ENCODE measurements at regions not wholly inside any gene's neighbourhood (a gene's known extent, or its start where the extent isn't known, plus 50 kb on each side); places are given as distances from the start of the nearest gene placed in this dataset.
"Not testable (repeated sequence)": the region's sequence is repeated elsewhere in the genome, so short reads cannot be mapped to it uniquely, and the experiment has no call there.

DNA sequence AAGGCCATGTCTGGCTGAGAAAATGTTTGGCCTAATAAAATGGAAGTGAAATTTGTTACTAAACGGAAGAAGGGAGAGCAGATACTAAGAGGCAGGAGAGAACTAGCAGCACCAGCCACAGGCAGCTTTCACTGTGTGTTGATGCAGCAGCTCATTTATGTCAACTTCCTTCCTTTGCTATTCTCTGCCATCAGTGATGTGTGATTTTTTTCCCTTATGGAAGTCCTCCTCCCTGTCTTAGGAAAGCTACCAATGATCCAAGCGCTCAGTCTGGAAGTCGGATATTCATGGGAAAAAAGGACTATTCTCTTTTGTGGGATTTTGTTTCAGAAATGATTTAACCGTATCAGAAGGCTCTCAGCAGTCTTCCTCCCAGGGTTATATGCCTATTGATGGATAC, 1629.2 kb downstream of the CDH8 start:
- DNase-seq (no peak), ATAC-seq (no peak)
- in situ Hi-C loops (cut with MboI; ENCODE audit: low sequenced_read_pairs in 4 of 4): no loop called here
- no peaks in the 10 kb centered on the region for H3K4me1 ChIP-seq
- H3K27ac ChIP-seq: no peak overlapping the region
- intact Hi-C loops (cut with DNase I; ENCODE audit: low total_unique reads): no loop called here
- no peaks in the 10 kb centered on the region for H3K36me3 ChIP-seq
- no peaks in the 10 kb centered on the region for H3K9me3 ChIP-seq
- H3K27me3 ChIP-seq: no peaks in the 10 kb centered on the region
- H3K4me3 ChIP-seq: no peak overlapping the region
- no peak for TF ChIP-seq CTCF (IDR thresholded peaks at IDR 0.05 in 4 of 5, conservative IDR thresholded peaks at IDR 0.05 in 1 of 5)

GRCh38 chr16:60405286-60405685, 1631.0 kb downstream of the CDH8 start:
- Histone ChIP-seq H3K27ac (no peak overlapping the region), H3K4me3 (no peak overlapping the region), H3K9me3 (no peaks in the 10 kb centered on the region), H3K27me3 (no peaks in the 10 kb centered on the region), H3K36me3 (no peaks in the 10 kb centered on the region), H3K4me1 (no peaks in the 10 kb centered on the region)
- ATAC-seq (no peak), DNase-seq (no peak)
- in situ Hi-C loops (cut with MboI; ENCODE audit: low sequenced_read_pairs in 4 of 4) (no loop called here), intact Hi-C loops (cut with DNase I; ENCODE audit: low total_unique reads) (no loop called here)
- TF ChIP-seq POLR2A (IDR thresholded peaks at IDR 0.05) (no peak), CTCF (IDR thresholded peaks at IDR 0.05 in 4 of 5, conservative IDR thresholded peaks at IDR 0.05 in 1 of 5) (no peak)

GRCh38 chr16:60404401-60404800, 1631.8 kb downstream of the CDH8 start:
- Histone ChIP-seq H3K27me3 (no peaks in the 10 kb centered on the region), H3K36me3 (no peaks in the 10 kb centered on the region), H3K4me1 (no peaks in the 10 kb centered on the region), H3K4me3 (no peak overlapping the region), H3K9me3 (no peaks in the 10 kb centered on the region), H3K27ac (no peak overlapping the region)
- intact Hi-C loops (cut with DNase I; ENCODE audit: low total_unique reads) (no loop called here), in situ Hi-C loops (cut with MboI; ENCODE audit: low sequenced_read_pairs in 4 of 4) (no loop called here)
- ATAC-seq (no peak), DNase-seq (no peak)
- TF ChIP-seq POLR2A (IDR thresholded peaks at IDR 0.05) (no peak), CTCF (IDR thresholded peaks at IDR 0.05 in 4 of 5, conservative IDR thresholded peaks at IDR 0.05 in 1 of 5) (no peak)

- DNase-seq; H3K4me1 ChIP-seq; H3K27ac ChIP-seq; intact Hi-C loops (cut with DNase I; ENCODE audit: low total_unique reads); in situ Hi-C loops (cut with MboI; ENCODE audit: low sequenced_read_pairs in 4 of 4); H3K4me3 ChIP-seq; ATAC-seq; H3K27me3 ChIP-seq; H3K9me3 ChIP-seq; H3K36me3 ChIP-seq: not testable (repeated sequence)
Observed at GRCh38 chr16:60402941-60403340, 1633.3 kb downstream of the CDH8 start.

DNA sequence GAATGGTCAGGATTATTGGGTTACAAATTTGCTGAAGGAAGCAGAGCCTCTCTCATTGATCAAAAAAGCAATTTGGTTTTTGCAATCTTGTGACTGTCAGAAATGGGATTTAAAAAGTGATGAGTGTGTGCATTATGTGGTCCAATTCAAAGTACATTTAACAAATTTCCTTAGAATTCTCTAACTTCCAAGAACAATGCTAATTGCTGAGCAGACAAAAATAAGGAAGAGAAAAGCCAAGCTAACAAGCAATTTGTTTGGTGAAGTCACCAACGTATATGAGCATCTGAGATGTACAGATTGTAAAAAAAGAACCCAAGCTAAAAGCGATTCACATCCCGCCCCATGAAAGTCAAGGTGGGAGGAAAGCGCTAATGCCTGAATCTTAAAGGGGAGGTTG, 1643.9 kb downstream of the CDH8 start:
- no peaks in the 10 kb centered on the region for H3K36me3 ChIP-seq

More for the DNA sequence above, 1643.9 kb downstream of the CDH8 start:
- intact Hi-C loops (cut with DNase I; ENCODE audit: low total_unique reads): no loop called here
- Histone ChIP-seq H3K4me3 (no peak overlapping the region), H3K4me1 (no peaks in the 10 kb centered on the region), H3K27ac (no peak overlapping the region), H3K27me3 (no peaks in the 10 kb centered on the region), H3K9me3 (no peaks in the 10 kb centered on the region)
- TF ChIP-seq POLR2A (IDR thresholded peaks at IDR 0.05) (no peak), CTCF (IDR thresholded peaks at IDR 0.05 in 4 of 5, conservative IDR thresholded peaks at IDR 0.05 in 1 of 5) (no peak)
- ATAC-seq (no peak), DNase-seq (no peak)
- in situ Hi-C loops (cut with MboI; ENCODE audit: low sequenced_read_pairs in 4 of 4): no loop called here
